GM12873 (cell line): ENCODE measurements at regions not wholly inside any gene's neighbourhood (a gene's known extent, or its start where the extent isn't known, plus 50 kb on each side); places are given as distances from the start of the nearest gene placed in this dataset.

Source experiments
- TF ChIP-seq, protein P1 (sequence below): IDR thresholded peaks from 2 replicates; pipeline ENCODE4 v1.5.1; 2012; ENCODE audit warnings: low read depth, mild to moderate bottlenecking, moderate library complexity, low read length, control low read depth; ENCODE audit not compliant: insufficient read depth; ENCODE audit errors: missing control alignments

DNA sequence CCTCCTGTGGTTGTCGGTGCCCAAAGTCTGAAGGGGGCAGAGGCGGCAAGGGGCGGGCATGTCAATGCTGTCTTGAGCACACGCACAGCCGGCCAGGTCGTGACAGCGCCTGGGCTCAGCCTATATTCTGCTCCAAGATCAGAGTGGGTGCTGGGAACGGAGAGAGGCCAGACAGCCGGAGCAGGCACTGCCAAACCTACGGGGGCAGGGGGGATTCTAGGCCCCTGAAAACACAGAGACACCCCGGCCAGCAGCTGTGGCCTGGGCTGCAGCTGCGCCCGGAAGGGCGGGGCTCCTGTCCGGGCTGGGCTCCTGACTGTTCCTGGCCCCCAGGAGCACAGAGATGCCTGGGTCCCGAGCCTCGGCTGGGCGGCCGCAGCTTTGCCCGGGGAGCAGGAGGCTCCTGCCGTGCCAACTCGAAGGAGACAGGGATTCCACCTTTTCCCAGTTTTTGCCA is 2662.9 kb upstream of the PCDH20 start:
- TF ChIP-seq, protein P1, sequence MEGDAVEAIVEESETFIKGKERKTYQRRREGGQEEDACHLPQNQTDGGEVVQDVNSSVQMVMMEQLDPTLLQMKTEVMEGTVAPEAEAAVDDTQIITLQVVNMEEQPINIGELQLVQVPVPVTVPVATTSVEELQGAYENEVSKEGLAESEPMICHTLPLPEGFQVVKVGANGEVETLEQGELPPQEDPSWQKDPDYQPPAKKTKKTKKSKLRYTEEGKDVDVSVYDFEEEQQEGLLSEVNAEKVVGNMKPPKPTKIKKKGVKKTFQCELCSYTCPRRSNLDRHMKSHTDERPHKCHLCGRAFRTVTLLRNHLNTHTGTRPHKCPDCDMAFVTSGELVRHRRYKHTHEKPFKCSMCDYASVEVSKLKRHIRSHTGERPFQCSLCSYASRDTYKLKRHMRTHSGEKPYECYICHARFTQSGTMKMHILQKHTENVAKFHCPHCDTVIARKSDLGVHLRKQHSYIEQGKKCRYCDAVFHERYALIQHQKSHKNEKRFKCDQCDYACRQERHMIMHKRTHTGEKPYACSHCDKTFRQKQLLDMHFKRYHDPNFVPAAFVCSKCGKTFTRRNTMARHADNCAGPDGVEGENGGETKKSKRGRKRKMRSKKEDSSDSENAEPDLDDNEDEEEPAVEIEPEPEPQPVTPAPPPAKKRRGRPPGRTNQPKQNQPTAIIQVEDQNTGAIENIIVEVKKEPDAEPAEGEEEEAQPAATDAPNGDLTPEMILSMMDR: no peak

- TF ChIP-seq, protein P1: no peak
Observed at GRCh38 chr13:64078025-64078424, 2662.4 kb upstream of the PCDH20 start.

DNA sequence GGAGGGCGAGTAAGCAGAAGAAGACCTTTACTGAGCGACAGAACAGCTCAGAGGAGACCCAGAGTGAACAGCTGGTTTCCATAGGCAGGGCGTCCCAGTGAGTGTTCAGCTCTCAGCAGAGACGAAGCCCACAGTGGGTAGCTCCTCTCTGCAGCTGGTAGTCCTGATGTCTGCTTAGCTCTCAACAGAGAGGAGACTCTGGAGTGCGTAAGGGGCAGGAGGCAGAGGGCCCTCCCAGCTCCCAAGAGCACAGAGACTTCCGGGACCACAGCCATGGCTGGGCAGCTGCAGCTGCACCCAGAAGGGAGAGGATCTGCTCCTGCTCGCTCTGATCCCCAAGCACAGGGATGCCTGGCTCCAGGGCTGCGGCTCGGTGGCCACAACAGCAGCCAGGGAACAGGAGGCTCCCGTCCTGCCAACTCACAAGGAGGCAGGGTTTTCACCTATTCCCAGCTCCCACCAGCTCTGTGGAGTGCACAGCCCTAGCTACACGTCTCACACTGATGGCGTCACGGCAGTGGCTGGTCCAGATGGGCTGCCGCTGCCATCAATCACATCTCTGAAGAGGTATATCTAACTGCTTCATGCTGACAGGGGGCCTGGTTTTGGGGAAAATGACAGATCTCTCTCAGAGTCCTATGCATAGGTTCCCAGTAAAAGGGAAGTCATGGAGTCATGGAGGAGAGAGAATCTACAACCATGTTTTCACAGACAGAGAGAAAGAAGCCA is 2660.1 kb upstream of the PCDH20 start:
- TF ChIP-seq, protein P1: no peak

DNA sequence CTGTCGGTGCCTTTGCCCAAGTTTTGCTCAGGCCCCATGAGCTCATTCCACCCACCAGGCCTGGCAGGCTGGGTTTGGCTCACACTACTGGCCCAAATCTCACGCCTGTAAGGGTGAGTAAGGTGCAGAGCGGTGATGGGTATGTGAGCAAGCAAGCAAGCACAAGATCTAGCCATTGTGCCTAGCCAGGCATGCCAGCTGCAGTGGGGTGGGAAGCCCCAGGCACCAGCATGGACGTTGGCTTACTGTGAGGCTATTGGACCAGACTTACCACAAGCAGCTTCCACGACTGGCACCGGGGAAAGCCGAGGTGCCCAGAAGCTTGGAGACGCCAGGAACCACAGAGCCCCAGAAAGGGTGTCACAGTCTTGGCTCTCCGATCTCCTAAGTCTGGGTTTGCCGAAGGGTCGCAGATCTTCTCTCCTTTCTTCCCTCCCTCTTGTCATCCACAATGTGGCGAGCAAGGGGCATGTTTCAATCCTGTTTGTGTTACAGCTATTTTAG is 2659.4 kb upstream of the PCDH20 start:
- TF ChIP-seq, protein P1: no peak

DNA sequence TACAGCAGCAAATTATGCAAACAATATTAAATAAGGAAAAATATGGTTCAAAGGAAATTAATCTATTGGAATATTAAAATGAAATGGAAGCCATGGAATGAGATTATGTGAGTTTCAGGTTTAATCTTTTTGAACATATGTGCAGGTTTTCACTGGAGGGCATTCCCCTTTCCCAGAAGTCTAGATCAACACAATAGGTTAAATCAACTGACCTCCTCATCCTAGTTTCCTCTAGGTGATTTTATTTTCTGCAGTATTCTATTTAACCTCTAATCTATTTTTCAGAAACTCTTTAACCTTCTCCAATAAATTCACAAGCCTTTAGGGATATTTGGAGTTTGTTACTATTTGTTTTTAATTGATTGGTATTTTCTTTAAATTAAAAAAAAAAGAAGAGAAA is 2657.6 kb upstream of the PCDH20 start:
- TF ChIP-seq, protein P1: no peak

- TF ChIP-seq, protein P1: no peak
Observed at GRCh38 chr13:64071352-64071751, 2655.7 kb upstream of the PCDH20 start.

DNA sequence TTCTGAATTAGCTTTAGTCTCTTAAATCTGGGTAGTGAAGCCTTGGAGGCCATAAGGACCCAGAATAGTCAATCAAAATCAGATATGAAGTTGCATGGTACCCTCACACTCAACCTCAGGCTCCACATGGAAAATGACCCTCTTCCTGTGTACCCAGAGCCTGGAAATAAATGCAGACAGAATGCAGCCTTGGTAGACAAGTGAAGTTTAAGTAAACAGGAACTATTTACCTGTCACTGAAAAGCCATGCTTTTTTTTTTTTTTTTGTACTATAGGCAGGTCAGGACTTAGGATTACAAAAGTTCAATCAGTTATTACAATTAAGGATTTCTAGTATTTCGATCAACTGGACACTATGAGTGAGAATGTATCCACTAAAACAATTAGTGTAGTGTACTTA is 2654.2 kb upstream of the PCDH20 start:
- TF ChIP-seq, protein P1: no peak
